Stimulated activated CD8-positive, alpha-beta memory T cell treated with anti-CD3 and anti-CD28 coated beads, Interleukin-4, amount 100 ng/mL, for 48 hours (primary cell): ENCODE measurements at regions not wholly inside any gene's neighbourhood (a gene's known extent, or its start where the extent isn't known, plus 50 kb on each side); places are given as distances from the start of the nearest gene placed in this dataset.

Experiments
- DNase-seq: peaks from one replicate; pipeline ENCODE4 v3.0.0-alpha.2; 2020

GRCh38 chr7:136807598-136807997 is 60.9 kb upstream of the CHRM2 start:
- no peak for DNase-seq

GRCh38 chr7:136803028-136803427 is 65.4 kb upstream of the CHRM2 start:
- DNase-seq, result no peak

- no peak for DNase-seq
Observed at GRCh38 chr7:136783934-136784333, 84.5 kb upstream of the CHRM2 start.

GRCh38 chr7:136741941-136742340 is 126.5 kb upstream of the CHRM2 start:
- DNase-seq, result no peak

- DNase-seq, result no peak
Observed at GRCh38 chr7:136728945-136729344, 139.5 kb upstream of the CHRM2 start.

GRCh38 chr7:136726460-136726859 is 142.0 kb upstream of the CHRM2 start:
- DNase-seq, result no peak

GRCh38 chr7:136717910-136718557 is 150.4 kb upstream of the CHRM2 start:
- no peak for DNase-seq

- no peak for DNase-seq
Observed at GRCh38 chr7:136714062-136714461, 154.4 kb upstream of the CHRM2 start.

GRCh38 chr7:136710751-136711150 is 157.7 kb upstream of the CHRM2 start:
- DNase-seq, result no peak

GRCh38 chr7:136709876-136710275 is 158.6 kb upstream of the CHRM2 start:
- DNase-seq, result no peak

- no peak for DNase-seq
Observed at GRCh38 chr7:136702913-136703312, 165.5 kb upstream of the CHRM2 start.

GRCh38 chr7:136698977-136699376 is 169.5 kb upstream of the CHRM2 start:
- no peak for DNase-seq

- DNase-seq, result no peak
Observed at GRCh38 chr7:136698231-136698630, 170.2 kb upstream of the CHRM2 start.

- no peak for DNase-seq
Observed at GRCh38 chr7:136697271-136697670, 171.2 kb upstream of the CHRM2 start.

GRCh38 chr7:136693166-136694119 is 175.0 kb upstream of the CHRM2 start:
- no peak for DNase-seq

GRCh38 chr7:136692221-136692620 is 176.2 kb upstream of the CHRM2 start:
- no peak for DNase-seq

GRCh38 chr7:136688601-136689000 is 179.9 kb upstream of the CHRM2 start:
- no peak for DNase-seq

- DNase-seq, result no peak
Observed at GRCh38 chr7:136687693-136688322, 180.6 kb upstream of the CHRM2 start.

GRCh38 chr7:136685501-136686173 is 182.8 kb upstream of the CHRM2 start:
- no peak for DNase-seq

GRCh38 chr7:136677471-136678365 is 190.7 kb upstream of the CHRM2 start:
- no peak for DNase-seq

- DNase-seq, result no peak
Observed at GRCh38 chr7:136667584-136667983, 200.9 kb upstream of the CHRM2 start.

GRCh38 chr7:136665878-136666509 is 202.5 kb upstream of the CHRM2 start:
- DNase-seq, result no peak
